ENCODE measurements at regions not wholly inside any gene's neighbourhood (a gene's known extent, or its start where the extent isn't known, plus 50 kb on each side); places are given as distances from the start of the nearest gene placed in this dataset.
"Not testable (repeated sequence)": the region's sequence is repeated elsewhere in the genome, so short reads cannot be mapped to it uniquely, and the experiment has no call there.

GRCh38 chr16:18263046-18263445 lies 73.5 kb downstream of the NPIPA8 start:
- DNase-seq: not testable (repeated sequence)

- not testable (repeated sequence) for DNase-seq
Observed at GRCh38 chr16:18261848-18262247, 74.7 kb downstream of the NPIPA8 start.

DNA sequence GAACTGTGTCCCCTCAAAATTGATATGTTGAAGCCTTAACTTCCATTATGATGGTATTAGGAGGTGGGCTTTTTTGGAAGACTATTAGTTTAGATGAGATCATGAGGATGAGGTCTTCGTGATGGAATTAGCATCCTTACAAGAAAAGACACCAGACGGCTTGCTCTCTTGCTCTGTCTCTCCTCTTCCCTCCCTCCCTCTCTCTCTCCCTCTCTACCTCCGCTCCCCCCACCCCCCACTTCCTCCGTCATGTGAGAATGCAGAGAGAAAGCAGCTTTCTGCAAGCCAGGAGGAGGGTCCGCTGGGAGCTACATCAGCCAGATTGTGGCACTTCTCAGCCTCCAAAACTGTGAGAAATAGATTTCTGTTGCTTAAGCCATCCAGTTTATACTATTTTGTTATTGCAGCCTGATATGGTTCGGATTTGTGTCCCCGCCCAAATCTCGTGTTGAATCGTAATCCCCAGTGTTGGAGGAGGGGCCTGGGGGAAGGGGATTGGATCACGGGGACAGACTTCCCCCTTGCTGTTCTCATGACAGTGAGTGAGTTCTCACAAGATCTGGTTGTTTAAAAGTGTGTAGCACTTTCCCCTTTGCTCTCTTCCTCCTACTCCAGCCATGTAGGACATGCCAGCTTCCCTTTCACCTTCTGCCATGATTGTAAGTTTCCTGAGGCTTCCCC lies 76.9 kb downstream of the NPIPA8 start:
- DNase-seq: not testable (repeated sequence)

GRCh38 chr16:18252943-18253342 lies 83.6 kb downstream of the NPIPA8 start:
- DNase-seq: not testable (repeated sequence)

DNA sequence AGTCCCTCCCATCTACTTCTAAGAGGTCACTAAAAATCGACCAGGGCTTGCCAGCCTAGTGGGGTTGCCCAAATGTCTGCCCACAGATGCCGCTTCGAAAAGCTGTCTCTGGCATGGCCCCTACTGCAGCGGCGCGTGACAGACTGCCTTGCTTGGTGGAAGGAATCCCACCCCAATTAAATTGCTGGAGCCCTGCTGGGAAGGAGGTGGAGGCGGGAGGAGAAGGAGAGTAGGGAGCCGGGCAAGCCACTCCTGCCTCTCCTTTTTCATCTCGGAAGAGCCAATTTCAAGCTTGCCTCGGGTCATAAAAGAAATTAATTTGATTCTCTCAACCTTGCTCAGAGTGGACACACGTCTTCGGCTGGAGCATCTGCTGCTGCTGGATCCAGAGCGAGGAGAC lies 106.0 kb downstream of the NPIPA8 start:
- not testable (repeated sequence) for DNase-seq

GRCh38 chr16:18222054-18223009 lies 114.2 kb downstream of the NPIPA8 start:
- DNase-seq: not testable (repeated sequence)

- not testable (repeated sequence) for DNase-seq
Observed at GRCh38 chr16:18217741-18218140, 118.8 kb downstream of the NPIPA8 start.

GRCh38 chr16:18216814-18217213 lies 119.7 kb downstream of the NPIPA8 start:
- not testable (repeated sequence) for DNase-seq

DNA sequence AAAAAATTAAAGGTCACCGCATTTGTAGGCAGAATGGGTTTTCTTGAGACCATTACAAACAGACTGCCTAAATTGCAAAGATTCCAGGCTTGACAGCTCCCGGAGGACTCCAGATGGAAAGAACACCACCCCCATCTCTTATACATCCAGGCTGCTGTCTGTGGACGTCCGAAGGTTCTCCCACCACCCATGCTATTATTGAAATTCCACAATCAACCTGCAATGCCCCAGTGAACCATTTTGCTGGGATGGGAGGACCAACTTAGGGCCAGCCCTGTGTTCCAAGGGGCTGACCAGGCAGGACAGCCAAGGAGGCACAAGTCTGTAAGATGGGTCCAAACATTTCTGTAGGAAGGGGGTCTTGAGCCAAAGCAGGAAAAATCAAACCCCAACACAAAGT lies 122.7 kb downstream of the NPIPA8 start:
- not testable (repeated sequence) for DNase-seq

GRCh38 chr16:18211505-18211904 lies 125.0 kb downstream of the NPIPA8 start:
- DNase-seq: not testable (repeated sequence)

DNA sequence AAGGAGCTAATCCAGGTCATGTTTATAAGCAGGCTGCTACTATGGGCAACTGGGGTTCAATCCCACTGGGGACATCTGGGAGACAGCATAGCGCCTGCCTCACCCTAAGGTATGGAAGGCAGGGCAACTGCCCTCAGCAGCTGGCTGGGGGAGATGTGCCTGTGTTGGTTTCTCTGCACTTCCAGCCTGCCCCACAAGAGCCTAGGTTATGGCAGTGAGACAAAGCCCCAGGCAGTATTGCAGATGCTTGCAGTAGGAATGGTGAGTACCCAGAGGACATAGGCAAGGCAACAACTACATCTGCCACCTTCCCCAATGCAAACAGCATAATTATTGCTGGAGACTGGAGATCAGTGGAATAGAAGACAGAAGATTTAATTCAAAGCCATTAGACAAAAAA lies 131.8 kb downstream of the NPIPA8 start:
- DNase-seq: not testable (repeated sequence)

- DNase-seq: not testable (repeated sequence)
Observed at GRCh38 chr16:18204309-18204708, 132.2 kb downstream of the NPIPA8 start.

GRCh38 chr16:18201511-18201910 lies 135.0 kb downstream of the NPIPA8 start:
- DNase-seq: not testable (repeated sequence)

GRCh38 chr16:18192389-18192788 lies 144.1 kb downstream of the NPIPA8 start:
- DNase-seq: not testable (repeated sequence)

GRCh38 chr16:18190179-18190578 lies 146.4 kb downstream of the NPIPA8 start:
- DNase-seq: not testable (repeated sequence)

- DNase-seq: not testable (repeated sequence)
Observed at GRCh38 chr16:18184755-18185154, 151.8 kb downstream of the NPIPA8 start.

GRCh38 chr16:18181028-18181427 lies 155.5 kb downstream of the NPIPA8 start:
- not testable (repeated sequence) for DNase-seq

- DNase-seq: not testable (repeated sequence)
Observed at GRCh38 chr16:18173945-18174497, 162.5 kb downstream of the NPIPA8 start.

DNA sequence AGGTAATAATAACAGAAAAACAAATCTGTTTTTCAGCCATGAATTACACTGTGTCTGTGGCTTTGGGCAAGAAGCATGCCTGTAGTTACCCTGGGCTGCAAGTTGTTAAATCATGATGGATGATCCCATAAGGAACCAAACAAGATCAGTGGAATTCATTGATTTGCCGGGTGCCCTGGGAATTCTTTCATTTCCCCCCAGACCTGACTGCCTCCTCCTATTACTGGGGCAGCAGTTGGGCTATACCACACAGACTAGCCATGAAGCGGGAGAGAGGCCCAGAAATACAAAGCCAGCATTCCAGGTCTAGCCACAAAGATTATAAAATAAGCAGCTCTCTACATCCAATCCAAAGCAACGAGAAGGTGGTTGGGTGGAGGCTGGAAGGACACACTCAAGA lies 174.2 kb downstream of the NPIPA8 start:
- not testable (repeated sequence) for DNase-seq

- DNase-seq: not testable (repeated sequence)
Observed at GRCh38 chr16:18161224-18161623, 175.3 kb downstream of the NPIPA8 start.

- DNase-seq: not testable (repeated sequence)
Observed at GRCh38 chr16:18159185-18159584, 177.4 kb downstream of the NPIPA8 start.

DNA sequence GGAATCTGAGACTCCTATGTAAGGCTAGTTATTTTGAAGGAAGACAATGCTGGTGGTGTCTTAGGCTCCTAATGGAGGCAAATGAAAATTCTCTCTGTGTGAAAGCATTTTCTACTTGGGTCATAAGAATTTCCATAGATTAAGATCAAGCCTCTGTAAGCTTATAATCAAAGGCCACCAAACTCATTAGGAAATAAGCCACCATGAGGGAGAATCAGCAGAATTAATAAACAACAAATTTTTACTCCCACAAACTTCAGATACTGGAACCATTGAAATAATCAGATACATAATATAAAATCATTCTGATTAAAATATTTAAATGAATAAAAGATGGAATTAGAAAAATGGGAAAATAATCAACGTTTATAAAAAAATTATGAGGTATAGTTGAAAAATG lies 178.7 kb downstream of the NPIPA8 start:
- not testable (repeated sequence) for DNase-seq

All from right lung (tissue), 2 donors.